Neuronal stem cell (in vitro differentiated cells): ENCODE measurements at regions not wholly inside any gene's neighbourhood (a gene's known extent, or its start where the extent isn't known, plus 50 kb on each side); places are given as distances from the start of the nearest gene placed in this dataset.
"Not testable (repeated sequence)": the region's sequence is repeated elsewhere in the genome, so short reads cannot be mapped to it uniquely, and the experiment has no call there.

Experiments used
- DNase-seq: peaks from one replicate; pipeline ENCODE4 v3.0.0-alpha.2; 2013; ENCODE audit warnings: low spot score
- H2AFZ ChIP-seq: one replicate; pipeline ENCODE4 v1.6.1; 2013; ENCODE audit warnings: mild to moderate bottlenecking, low read length, inconsistent platforms
- H2AK5ac ChIP-seq: 2 replicates; pipeline ENCODE4 v1.6.1; 2013; ENCODE audit warnings: low read depth, mild to moderate bottlenecking, inconsistent platforms, low read length, moderate library complexity, mixed read lengths
- H2BK120ac ChIP-seq: 2 replicates; pipeline ENCODE4 v1.6.1; 2013; ENCODE audit warnings: low read depth, mild to moderate bottlenecking, inconsistent platforms, low read length, moderate library complexity, mixed read lengths
- H2BK12ac ChIP-seq: one replicate; pipeline ENCODE4 v1.6.1; 2013; ENCODE audit warnings: low read length, inconsistent platforms
- H2BK15ac ChIP-seq: 2 replicates; pipeline ENCODE4 v1.6.1; 2013; ENCODE audit warnings: mild to moderate bottlenecking, low read length, inconsistent platforms, mixed read lengths
- H2BK5ac ChIP-seq: one replicate; pipeline ENCODE4 v1.6.1; 2013; ENCODE audit warnings: inconsistent platforms, mild to moderate bottlenecking, low read length, moderate library complexity
- H3K14ac ChIP-seq: one replicate; pipeline ENCODE4 v1.6.1; 2013; ENCODE audit warnings: low read length, inconsistent platforms
- H3K18ac ChIP-seq: 2 replicates; pipeline ENCODE4 v1.6.1; 2013; ENCODE audit warnings: low read length, inconsistent platforms
- H3K23ac ChIP-seq: 2 replicates; pipeline ENCODE4 v1.6.1; 2013; ENCODE audit warnings: low read depth, mild to moderate bottlenecking, mixed read lengths, low read length, inconsistent platforms; ENCODE audit not compliant: poor library complexity
- H3K27ac ChIP-seq: replicated peaks from 3 replicates; pipeline ENCODE4 v1.5.1; 2013; ENCODE audit warnings: low read length, inconsistent platforms
- H3K27me3 ChIP-seq, 3 experiments: 2 replicates each; pipeline ENCODE4 v1.6.1; 2013; ENCODE audit warnings: low read length in 3 of 3, mild to moderate bottlenecking in 2 of 3, inconsistent platforms in 1 of 3, low read depth in 1 of 3, mixed read lengths in 1 of 3, moderate library complexity in 1 of 3; ENCODE audit not compliant: control insufficient read depth in 3 of 3, insufficient read depth in 3 of 3
- H3K36me3 ChIP-seq, 2 donors: replicated peaks in 1 of 2; 2 replicates each; pipeline ENCODE4 v1.6.1; 2013; ENCODE audit warnings: low read length in 2 of 2; ENCODE audit not compliant: control insufficient read depth in 2 of 2, insufficient read depth in 2 of 2
- H3K4ac ChIP-seq: 2 replicates; pipeline ENCODE4 v1.6.1; 2013; ENCODE audit warnings: inconsistent platforms, mild to moderate bottlenecking, low read length, moderate library complexity
- H3K4me1 ChIP-seq, 2 donors: 1 replicate in 1 of 2; 2 replicates in 1 of 2; pipeline ENCODE4 v1.6.1; 2013; ENCODE audit warnings: low read length in 2 of 2, low read depth in 1 of 2; ENCODE audit not compliant: control insufficient read depth in 2 of 2, insufficient read depth in 1 of 2
- H3K4me2 ChIP-seq: one replicate; pipeline ENCODE4 v1.6.1; 2013; ENCODE audit warnings: mild to moderate bottlenecking, low read length, inconsistent platforms; ENCODE audit not compliant: insufficient read depth, poor library complexity, severe bottlenecking
- H3K4me3 ChIP-seq, 2 donors: 2 replicates each; pipeline ENCODE4 v1.5.1; 2013; ENCODE audit warnings: low read length in 2 of 2, mild to moderate bottlenecking in 2 of 2, inconsistent platforms in 1 of 2, moderate library complexity in 1 of 2
- H3K79me1 ChIP-seq: one replicate; pipeline ENCODE4 v1.6.1; 2013; ENCODE audit warnings: low read depth, mild to moderate bottlenecking, inconsistent platforms, low read length, moderate library complexity
- H3K9ac ChIP-seq: one replicate; pipeline ENCODE4 v1.6.1; 2013; ENCODE audit warnings: mild to moderate bottlenecking, low read depth, low read length, inconsistent platforms; ENCODE audit not compliant: poor library complexity
- H3K9me3 ChIP-seq, 2 donors: replicated peaks in 1 of 2; 2 replicates each; pipeline versions ENCODE3 to v1.6.1; 2013; ENCODE audit warnings: low read length in 2 of 2, mild to moderate bottlenecking in 2 of 2, inconsistent platforms in 1 of 2, low read depth in 1 of 2, mixed read lengths in 1 of 2, moderate library complexity in 1 of 2; ENCODE audit not compliant: control insufficient read depth in 2 of 2, insufficient read depth in 1 of 2
- H4K8ac ChIP-seq: one replicate; pipeline ENCODE4 v1.6.1; 2013; ENCODE audit warnings: low read depth, mild to moderate bottlenecking, inconsistent platforms, low read length, moderate library complexity
- H4K91ac ChIP-seq: one replicate; pipeline ENCODE4 v1.6.1; 2013; ENCODE audit warnings: low read length, low read depth, mild to moderate bottlenecking, inconsistent platforms; ENCODE audit not compliant: poor library complexity
- WGBS, 2 donors: extraction: QIAGEN DNeasy Blood & Tissue Kit; methylation state at CpG; one replicate each; pipeline ENCODE4 v1.1.7; 2013; ENCODE audit warnings: missing lambda C conversion rate in 2 of 2, mixed read lengths in 1 of 2; ENCODE audit not compliant: insufficient read length in 2 of 2, insufficient replicate concordance in 1 of 2; ENCODE audit errors: extremely low coverage in 2 of 2; 5-methylcytosine and 5-hydroxymethylcytosine counted together

- not testable (repeated sequence) for H3K79me1 ChIP-seq, H2AFZ ChIP-seq, H3K27me3 ChIP-seq, H2BK5ac ChIP-seq, H3K9ac ChIP-seq, H3K18ac ChIP-seq, H4K8ac ChIP-seq, H2AK5ac ChIP-seq, H3K4ac ChIP-seq, DNase-seq, H3K4me3 ChIP-seq, H2BK12ac ChIP-seq, H3K9me3 ChIP-seq, H3K36me3 ChIP-seq, H3K27ac ChIP-seq, H4K91ac ChIP-seq, H2BK120ac ChIP-seq, H3K4me2 ChIP-seq, H3K14ac ChIP-seq, H3K23ac ChIP-seq, H2BK15ac ChIP-seq, H3K4me1 ChIP-seq
- no CpG with 5 or more reads among the region's 5 CpGs for WGBS, 2 donors
Measured at GRCh38 chr3:74178664-74179063, 435.8 kb downstream of the CNTN3 start.

- Histone ChIP-seq H3K27me3 (no peaks in the 10 kb centered on the region), H3K14ac (no peak overlapping the region), H4K8ac (no peak overlapping the region), H2BK5ac (no peak overlapping the region), H3K4me1 (no peaks in the 10 kb centered on the region), H3K4ac (no peak overlapping the region), H3K9me3 (no peaks in the 10 kb centered on the region), H3K18ac (no peak overlapping the region), H3K23ac (no peak overlapping the region), H2AFZ (no peak overlapping the region), H4K91ac (no peak overlapping the region), H3K9ac (no peak overlapping the region), H2BK15ac (no peak overlapping the region), H3K36me3 (no peaks in the 10 kb centered on the region), H2AK5ac (no peak overlapping the region), H3K4me3 (no peak overlapping the region), H3K79me1 (no peaks in the 10 kb centered on the region), H2BK12ac (no peak overlapping the region), H3K4me2 (no peak overlapping the region), H3K27ac (no peak overlapping the region), H2BK120ac (no peak overlapping the region)
- no peak for DNase-seq
- WGBS, 2 donors: no CpG with 5 or more reads among the region's 2 CpGs
Measured at GRCh38 chr3:74173090-74173489, 441.4 kb downstream of the CNTN3 start.

DNA sequence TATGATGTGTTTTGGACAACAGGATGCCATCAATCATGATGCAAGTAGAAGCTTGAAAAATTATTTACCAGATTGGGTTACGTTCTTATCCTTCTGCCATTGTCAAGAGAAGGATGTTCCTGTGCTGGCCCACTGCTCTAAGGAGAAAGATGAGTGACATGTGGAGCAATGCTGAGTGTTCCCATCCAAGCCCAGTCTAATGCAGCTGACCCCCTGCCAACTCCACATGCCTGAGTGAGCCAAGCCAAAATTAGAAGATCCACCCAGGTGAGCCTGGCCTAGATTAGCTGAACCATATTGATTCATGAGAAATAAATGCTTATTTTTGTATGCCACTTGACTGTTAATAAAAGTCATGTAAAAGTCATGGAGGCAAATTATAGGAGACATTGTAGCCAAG lies 446.5 kb downstream of the CNTN3 start:
- no peaks in the 10 kb centered on the region for H3K4me1 ChIP-seq
- H3K27me3 ChIP-seq: no peaks in the 10 kb centered on the region
- no peaks in the 10 kb centered on the region for H3K36me3 ChIP-seq
- no peak overlapping the region for H3K4me2 ChIP-seq
- no peak overlapping the region for H2BK120ac ChIP-seq
- H2BK12ac ChIP-seq: no peak overlapping the region
- H3K79me1 ChIP-seq: no peaks in the 10 kb centered on the region
- H2BK5ac ChIP-seq: no peak overlapping the region
- no peak overlapping the region for H3K23ac ChIP-seq
- H4K8ac ChIP-seq: no peak overlapping the region
- no peak for DNase-seq
- H3K9me3 ChIP-seq: no peaks in the 10 kb centered on the region
- H2BK15ac ChIP-seq: no peak overlapping the region
- no peak overlapping the region for H3K4me3 ChIP-seq
- no peak overlapping the region for H3K9ac ChIP-seq
- H3K27ac ChIP-seq: no peak overlapping the region
- no peak overlapping the region for H2AK5ac ChIP-seq
- no CpG with 5 or more reads among the region's 1 CpG for WGBS, 2 donors
- no peak overlapping the region for H3K18ac ChIP-seq
- no peak overlapping the region for H3K14ac ChIP-seq
- no peak overlapping the region for H4K91ac ChIP-seq
- no peak overlapping the region for H3K4ac ChIP-seq
- no peak overlapping the region for H2AFZ ChIP-seq

DNA sequence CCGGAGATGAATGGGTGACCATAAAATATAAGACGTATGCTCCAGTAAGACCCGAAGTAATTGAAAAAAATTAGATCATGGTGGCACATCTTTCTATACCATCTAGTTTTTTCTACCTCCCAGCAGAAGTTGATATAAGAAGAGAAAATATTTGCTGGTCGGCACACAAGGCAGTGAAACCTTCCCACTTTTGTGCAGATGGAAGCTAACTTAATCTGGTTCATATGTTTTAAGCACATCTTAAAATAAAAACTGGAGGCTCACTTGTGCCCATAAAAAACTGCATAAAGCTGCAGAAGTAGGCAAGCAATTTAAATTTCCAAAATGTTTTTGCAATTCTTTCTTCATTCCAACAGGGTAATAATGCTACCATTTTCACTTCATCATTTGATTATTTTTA lies 449.2 kb downstream of the CNTN3 start:
- no peak overlapping the region for H3K27ac ChIP-seq

More for the DNA sequence above, 449.2 kb downstream of the CNTN3 start:
- Histone ChIP-seq H2AK5ac (no peak overlapping the region), H2BK12ac (no peak overlapping the region), H3K4me3 (no peak overlapping the region), H3K9me3 (no peaks in the 10 kb centered on the region), H2AFZ (no peak overlapping the region), H3K79me1 (no peaks in the 10 kb centered on the region), H2BK15ac (no peak overlapping the region), H2BK5ac (no peak overlapping the region), H3K36me3 (no peaks in the 10 kb centered on the region), H3K27me3 (no peaks in the 10 kb centered on the region), H3K9ac (no peak overlapping the region), H4K8ac (no peak overlapping the region), H3K4me2 (no peak overlapping the region), H2BK120ac (no peak overlapping the region), H3K23ac (no peak overlapping the region), H3K4me1 (no peaks in the 10 kb centered on the region), H3K14ac (no peak overlapping the region), H3K4ac (no peak overlapping the region), H3K18ac (no peak overlapping the region), H4K91ac (no peak overlapping the region)
- no peak for DNase-seq
- WGBS, 2 donors: no CpG with 5 or more reads among the region's 4 CpGs
